ENCODE measurements at regions not wholly inside any gene's neighbourhood (a gene's known extent, or its start where the extent isn't known, plus 50 kb on each side); places are given as distances from the start of the nearest gene placed in this dataset.

DNA sequence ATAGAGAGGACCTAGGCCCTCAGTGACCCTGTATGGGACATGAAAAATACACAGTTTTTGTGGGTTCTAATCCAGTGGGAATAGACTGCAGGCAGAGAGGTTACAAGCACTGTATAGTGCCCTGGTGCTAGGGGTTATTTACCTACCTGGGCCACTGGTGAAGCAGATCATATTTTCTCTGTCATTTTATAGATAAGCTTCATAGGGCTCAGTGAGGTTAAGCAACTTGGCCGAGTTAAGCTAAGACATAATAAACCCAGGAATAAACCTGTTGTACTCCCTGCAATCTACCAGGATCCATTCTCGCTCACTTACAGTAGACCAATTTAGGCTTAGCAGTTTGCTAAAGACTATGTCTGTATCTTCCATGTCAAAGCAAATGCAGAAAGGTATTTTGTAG lies 340.6 kb upstream of the KHDRBS2 start:
- ChIA-PET POLR2A (ENCODE audit: low non-redundant PET) (no interaction called here), CTCF (no interaction called here)
- no peak for DNase-seq (ENCODE audit: low spot score)

DNA sequence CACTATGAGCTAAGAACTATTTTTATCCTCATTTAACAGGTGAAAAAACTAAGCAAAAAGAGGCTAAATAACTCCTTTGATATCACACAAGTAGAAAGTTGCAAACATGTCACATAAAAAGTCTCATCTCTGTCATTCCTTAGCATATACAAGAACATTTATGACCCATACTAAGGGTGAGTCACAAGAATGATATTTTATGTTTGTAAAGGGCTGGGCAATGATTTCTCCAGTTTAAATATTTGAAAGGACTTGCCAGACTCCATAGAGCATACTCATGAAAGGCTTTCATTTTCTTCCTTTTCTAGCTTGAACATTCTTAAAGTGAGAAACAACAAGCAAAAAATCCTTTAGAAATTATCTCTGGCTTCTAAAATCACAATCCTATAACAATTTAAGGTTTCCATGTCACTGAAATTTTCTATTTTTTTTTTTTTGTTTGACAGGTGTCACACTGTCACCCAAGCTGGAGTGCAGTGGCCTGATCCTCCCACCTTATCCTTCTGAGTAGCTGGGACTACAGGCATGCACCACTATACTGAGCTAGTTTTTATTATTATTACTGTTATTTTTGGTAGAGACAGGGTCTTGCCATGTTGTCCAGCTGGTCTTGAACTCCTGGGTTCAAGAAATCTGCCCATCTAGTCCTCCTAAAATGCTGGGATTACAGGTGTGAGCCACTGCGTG lies 338.0 kb upstream of the KHDRBS2 start:
- intact Hi-C loops (cut with micrococcal nuclease; ENCODE audit: unreplicated experiment) = no loop called here

More for the DNA sequence above, 340.6 kb upstream of the KHDRBS2 start:
- intact Hi-C loops (cut with micrococcal nuclease; ENCODE audit: unreplicated experiment) = no loop called here
- Histone ChIP-seq H3K27me3 (replicated peaks; ENCODE audit: insufficient read depth, low read depth, low read length, poor library complexity) (no peaks in the 10 kb centered on the region), H3K27ac (ENCODE audit: low read depth, low read length, poor library complexity, severe bottlenecking) (no peak overlapping the region), H3K36me3 (ENCODE audit: insufficient read depth, low read length, poor library complexity, severe bottlenecking) (no peaks in the 10 kb centered on the region), H3K4me1 (ENCODE audit: insufficient read depth, low read length, poor library complexity, severe bottlenecking) (no peaks in the 10 kb centered on the region), H3K9me3 (ENCODE audit: low read depth, low read length, poor library complexity, severe bottlenecking) (peaks cover 32% of the 10 kb centered on the region), H3K4me3 (ENCODE audit: low read depth, low read length, poor library complexity, severe bottlenecking) (no peak overlapping the region)
- no TSS peak for BruUV-seq (replicated peaks)
- TF ChIP-seq, protein P1, sequence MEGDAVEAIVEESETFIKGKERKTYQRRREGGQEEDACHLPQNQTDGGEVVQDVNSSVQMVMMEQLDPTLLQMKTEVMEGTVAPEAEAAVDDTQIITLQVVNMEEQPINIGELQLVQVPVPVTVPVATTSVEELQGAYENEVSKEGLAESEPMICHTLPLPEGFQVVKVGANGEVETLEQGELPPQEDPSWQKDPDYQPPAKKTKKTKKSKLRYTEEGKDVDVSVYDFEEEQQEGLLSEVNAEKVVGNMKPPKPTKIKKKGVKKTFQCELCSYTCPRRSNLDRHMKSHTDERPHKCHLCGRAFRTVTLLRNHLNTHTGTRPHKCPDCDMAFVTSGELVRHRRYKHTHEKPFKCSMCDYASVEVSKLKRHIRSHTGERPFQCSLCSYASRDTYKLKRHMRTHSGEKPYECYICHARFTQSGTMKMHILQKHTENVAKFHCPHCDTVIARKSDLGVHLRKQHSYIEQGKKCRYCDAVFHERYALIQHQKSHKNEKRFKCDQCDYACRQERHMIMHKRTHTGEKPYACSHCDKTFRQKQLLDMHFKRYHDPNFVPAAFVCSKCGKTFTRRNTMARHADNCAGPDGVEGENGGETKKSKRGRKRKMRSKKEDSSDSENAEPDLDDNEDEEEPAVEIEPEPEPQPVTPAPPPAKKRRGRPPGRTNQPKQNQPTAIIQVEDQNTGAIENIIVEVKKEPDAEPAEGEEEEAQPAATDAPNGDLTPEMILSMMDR (conservative IDR thresholded peaks at IDR 0.05; ENCODE audit: low read depth, low read length) = no peak
- TF ChIP-seq EZH2 (IDR thresholded peaks at IDR 0.05; ENCODE audit: borderline replicate concordance, low read depth, low read length, poor library complexity, severe bottlenecking) = no peak

DNA sequence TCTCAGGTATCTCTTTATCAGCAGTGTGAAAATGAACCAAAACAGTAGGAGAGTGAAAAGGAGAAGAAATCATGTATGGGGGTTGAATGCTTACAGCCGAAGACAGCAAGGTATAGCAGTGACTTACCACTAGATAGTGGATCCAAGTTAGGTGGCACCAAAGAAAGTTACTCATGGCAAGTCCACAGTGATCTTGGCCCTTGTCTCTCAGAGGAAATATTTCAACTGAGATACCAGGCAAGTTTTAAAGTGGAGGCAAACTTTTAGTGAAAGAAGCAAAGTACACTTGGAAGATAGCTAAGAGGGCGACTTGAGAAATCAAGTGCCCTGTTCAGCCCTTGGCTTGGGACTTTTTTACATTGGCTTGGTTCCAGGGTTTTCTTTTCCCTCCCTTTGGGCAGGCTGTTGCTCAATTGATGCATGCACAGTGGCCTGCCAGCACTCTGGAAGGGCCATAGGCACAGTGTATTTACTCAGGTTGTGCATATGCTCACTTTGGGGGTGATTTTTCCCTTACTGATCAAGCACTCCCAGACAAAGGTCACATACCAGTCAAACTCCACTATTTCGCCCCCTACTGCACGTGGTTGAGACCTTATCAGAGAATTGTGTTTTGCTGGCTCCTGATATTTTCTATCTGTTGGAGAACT lies 329.5 kb upstream of the KHDRBS2 start:
- CTCF ChIA-PET = no interaction called here
- DNase-seq (ENCODE audit: low spot score) = no peak
- H3K9me3 ChIP-seq (ENCODE audit: low read depth, low read length, poor library complexity, severe bottlenecking) = peaks cover 29% of the 10 kb centered on the region
- POLR2A ChIA-PET (ENCODE audit: low non-redundant PET) = no interaction called here
- H3K4me1 ChIP-seq (ENCODE audit: insufficient read depth, low read length, poor library complexity, severe bottlenecking) = no peaks in the 10 kb centered on the region
- no peaks in the 10 kb centered on the region for H3K36me3 ChIP-seq (ENCODE audit: insufficient read depth, low read length, poor library complexity, severe bottlenecking)
- TF ChIP-seq, protein P1 (conservative IDR thresholded peaks at IDR 0.05; ENCODE audit: low read depth, low read length) = no peak
- no peak for TF ChIP-seq EZH2 (IDR thresholded peaks at IDR 0.05; ENCODE audit: borderline replicate concordance, low read depth, low read length, poor library complexity, severe bottlenecking)
- H3K27ac ChIP-seq (ENCODE audit: low read depth, low read length, poor library complexity, severe bottlenecking) = no peak overlapping the region
- intact Hi-C loops (cut with micrococcal nuclease; ENCODE audit: unreplicated experiment) = no loop called here
- H3K4me3 ChIP-seq (ENCODE audit: low read depth, low read length, poor library complexity, severe bottlenecking) = no peak overlapping the region
- no TSS peak for BruUV-seq (replicated peaks)
- no peaks in the 10 kb centered on the region for H3K27me3 ChIP-seq (replicated peaks; ENCODE audit: insufficient read depth, low read depth, low read length, poor library complexity)

More for the DNA sequence above, 338.0 kb upstream of the KHDRBS2 start:
- TF ChIP-seq, protein P1 (conservative IDR thresholded peaks at IDR 0.05; ENCODE audit: low read depth, low read length) = no peak
- no peak for TF ChIP-seq EZH2 (IDR thresholded peaks at IDR 0.05; ENCODE audit: borderline replicate concordance, low read depth, low read length, poor library complexity, severe bottlenecking)
- H3K27ac ChIP-seq (ENCODE audit: low read depth, low read length, poor library complexity, severe bottlenecking) = no peak overlapping the region
- H3K4me3 ChIP-seq (ENCODE audit: low read depth, low read length, poor library complexity, severe bottlenecking) = no peak overlapping the region
- no peaks in the 10 kb centered on the region for H3K27me3 ChIP-seq (replicated peaks; ENCODE audit: insufficient read depth, low read depth, low read length, poor library complexity)
- H3K36me3 ChIP-seq (ENCODE audit: insufficient read depth, low read length, poor library complexity, severe bottlenecking) = no peaks in the 10 kb centered on the region
- ChIA-PET CTCF (no interaction called here), POLR2A (ENCODE audit: low non-redundant PET) (no interaction called here)
- peaks cover 28% of the 10 kb centered on the region for H3K9me3 ChIP-seq (ENCODE audit: low read depth, low read length, poor library complexity, severe bottlenecking)
- BruUV-seq (replicated peaks) = no TSS peak
- no peak for DNase-seq (ENCODE audit: low spot score)
- no peaks in the 10 kb centered on the region for H3K4me1 ChIP-seq (ENCODE audit: insufficient read depth, low read length, poor library complexity, severe bottlenecking)

All from A673 (cell line).